Anterior cingulate cortex (tissue), 58 donors: ENCODE measurements at regions not wholly inside any gene's neighbourhood (a gene's known extent, or its start where the extent isn't known, plus 50 kb on each side); places are given as distances from the start of the nearest gene placed in this dataset.

Source experiments
- DNase-seq, 58 donors: peaks; one replicate each; lab custom pipeline; 2025; lab: John Stamatoyannopoulos, UW

- peak in 15 of 58 donors; percentile 2 to 57 (median 17) for DNase-seq
These were observed 187.1 kb upstream of the LPP start for GRCh38 chr3:187966636-187967406.

- DNase-seq: no peak
These were observed 186.0 kb upstream of the LPP start for GRCh38 chr3:187967993-187968392.

GRCh38 chr3:187968883-187969580 is 184.9 kb upstream of the LPP start:
- DNase-seq: no peak

- DNase-seq: no peak
These were observed 184.4 kb upstream of the LPP start for GRCh38 chr3:187969581-187969950.

- DNase-seq: no peak
These were observed 183.9 kb upstream of the LPP start for GRCh38 chr3:187970106-187970505.

GRCh38 chr3:187971629-187972028 is 182.3 kb upstream of the LPP start:
- DNase-seq: no peak

GRCh38 chr3:187972454-187972853 is 181.5 kb upstream of the LPP start:
- DNase-seq: no peak

- DNase-seq: no peak
These were observed 179.7 kb upstream of the LPP start for GRCh38 chr3:187973977-187974870.

- DNase-seq: no peak
These were observed 179.1 kb upstream of the LPP start for GRCh38 chr3:187974871-187975271.

- DNase-seq: no peak
These were observed 178.2 kb upstream of the LPP start for GRCh38 chr3:187975561-187976364.

GRCh38 chr3:187976365-187976900 is 177.5 kb upstream of the LPP start:
- DNase-seq: no peak

GRCh38 chr3:187977659-187978058 is 176.3 kb upstream of the LPP start:
- no peak for DNase-seq

GRCh38 chr3:187978433-187979011 is 175.4 kb upstream of the LPP start:
- no peak for DNase-seq

GRCh38 chr3:187979564-187979963 is 174.4 kb upstream of the LPP start:
- no peak for DNase-seq

GRCh38 chr3:187980861-187981260 is 173.1 kb upstream of the LPP start:
- DNase-seq: no peak

GRCh38 chr3:187982142-187982541 is 171.8 kb upstream of the LPP start:
- DNase-seq: no peak

- peak in 4 of 58 donors; percentile 3 to 9 (median 7) for DNase-seq
These were observed 170.4 kb upstream of the LPP start for GRCh38 chr3:187983484-187984124.

GRCh38 chr3:187985647-187986046 is 168.3 kb upstream of the LPP start:
- no peak for DNase-seq

- no peak for DNase-seq
These were observed 167.4 kb upstream of the LPP start for GRCh38 chr3:187986514-187986934.
